OCI-LY7 (cell line): ENCODE measurements at regions not wholly inside any gene's neighbourhood (a gene's known extent, or its start where the extent isn't known, plus 50 kb on each side); places are given as distances from the start of the nearest gene placed in this dataset.
A peak's percentile ranks its signal among the peaks of the same experiment; 100 is the strongest.

Experiments
- BruUV-seq: library from RNA; stranded (reverse); fragments of 400-500 nt; replicated peaks from 2 replicates; lab custom pipeline; 2021; lab: Mats Ljungman, UMichigan
- CTCF ChIA-PET: fragments of 300-600 bp; sonication (Branson Sonifier 250); formaldehyde crosslinking; loops from one replicate; lab custom pipeline; 2022; ENCODE audit warnings: antibody characterized with exemption; ENCODE audit not compliant: unreplicated experiment; lab: Charles Lee
- POLR2A ChIA-PET: fragments of 300-600 bp; sonication (Branson Sonifier 250); formaldehyde crosslinking; loops from one replicate; lab custom pipeline; 2022; ENCODE audit warnings: antibody characterized with exemption; lab: Charles Lee
- DNase-seq: peaks from one replicate; pipeline ENCODE4 v3.0.0-alpha.2; 2015; ENCODE audit warnings: low spot score
- H2AFZ ChIP-seq: fragments of 200-600 bp; sonication (generic), shearing (Covaris generic); 2 replicates; pipeline ENCODE4 v1.6.1; 2014; ENCODE audit warnings: mild to moderate bottlenecking, antibody characterized with exemption, low read length, moderate library complexity
- H3K27ac ChIP-seq: fragments of 200-600 bp; sonication (generic); 2 replicates; pipeline ENCODE4 v1.5.1; 2014; ENCODE audit warnings: mixed run types, low read depth, mild to moderate bottlenecking, moderate library complexity, low read length, inconsistent platforms; ENCODE audit not compliant: poor library complexity, severe bottlenecking
- H3K36me3 ChIP-seq: fragments of 200-600 bp; sonication (generic); 2 replicates; pipeline ENCODE4 v1.6.1; 2014; ENCODE audit warnings: mild to moderate bottlenecking, antibody characterized with exemption, low read length, moderate library complexity, mixed read lengths; ENCODE audit not compliant: insufficient read depth
- H3K4me1 ChIP-seq: fragments of 200-600 bp; sonication (generic); 2 replicates; pipeline ENCODE4 v1.5.1; 2014; ENCODE audit warnings: mild to moderate bottlenecking, low read length; ENCODE audit not compliant: insufficient read depth, poor library complexity, severe bottlenecking
- H3K4me2 ChIP-seq: fragments of 200-600 bp; sonication (generic); 2 replicates; pipeline ENCODE4 v1.6.1; 2014; ENCODE audit warnings: mild to moderate bottlenecking, low read length
- H3K4me3 ChIP-seq: fragments of 200-600 bp; sonication (generic); 2 replicates; pipeline ENCODE4 v1.5.1; 2014; ENCODE audit warnings: mild to moderate bottlenecking, low read depth, low read length; ENCODE audit not compliant: poor library complexity, severe bottlenecking
- H3K79me2 ChIP-seq: fragments of 200-600 bp; sonication (generic); 2 replicates; pipeline ENCODE4 v1.6.1; 2016; ENCODE audit warnings: low read depth, mild to moderate bottlenecking, low read length, moderate library complexity, mixed read lengths; ENCODE audit not compliant: insufficient read depth
- H3K9me2 ChIP-seq: fragments of 200-600 bp; sonication (generic); 2 replicates; pipeline ENCODE4 v1.6.1; 2016; ENCODE audit warnings: mild to moderate bottlenecking, low read length, mixed read lengths; ENCODE audit not compliant: insufficient read depth
- H3K9me3 ChIP-seq: fragments of 200-600 bp; sonication (generic); 2 replicates; pipeline ENCODE4 v1.6.1; 2014; ENCODE audit warnings: mild to moderate bottlenecking, mixed run types, low read length, mixed read lengths
- H4K20me1 ChIP-seq: fragments of 200-600 bp; sonication (generic); 2 replicates; pipeline ENCODE4 v1.6.1; 2014; ENCODE audit warnings: mild to moderate bottlenecking, antibody characterized with exemption, low read length, moderate library complexity, mixed read lengths; ENCODE audit not compliant: insufficient read depth
- EZH2phosphoT487 ChIP-seq: fragments of 200-600 bp; sonication (generic); IDR thresholded peaks from 2 replicates; pipeline ENCODE4 v1.6.1; 2018; ENCODE audit warnings: low read depth, borderline replicate concordance, mild to moderate bottlenecking, mixed run types, antibody characterized with exemption, low read length, moderate library complexity, mixed read lengths
- intact Hi-C: fragments of 100-400 bp; cut with micrococcal nuclease; formaldehyde crosslinking; loops from one replicate; pipeline ENCODE4 v1.10.0; 2022; ENCODE audit not compliant: unreplicated experiment
- TF ChIP-seq, protein P1 (sequence below): fragments of 200-600 bp; sonication (generic); conservative IDR thresholded peaks from 2 replicates; pipeline ENCODE4 v1.5.1; 2014; ENCODE audit warnings: mild to moderate bottlenecking, antibody characterized with exemption, low read length, moderate library complexity, mixed read lengths

DNA sequence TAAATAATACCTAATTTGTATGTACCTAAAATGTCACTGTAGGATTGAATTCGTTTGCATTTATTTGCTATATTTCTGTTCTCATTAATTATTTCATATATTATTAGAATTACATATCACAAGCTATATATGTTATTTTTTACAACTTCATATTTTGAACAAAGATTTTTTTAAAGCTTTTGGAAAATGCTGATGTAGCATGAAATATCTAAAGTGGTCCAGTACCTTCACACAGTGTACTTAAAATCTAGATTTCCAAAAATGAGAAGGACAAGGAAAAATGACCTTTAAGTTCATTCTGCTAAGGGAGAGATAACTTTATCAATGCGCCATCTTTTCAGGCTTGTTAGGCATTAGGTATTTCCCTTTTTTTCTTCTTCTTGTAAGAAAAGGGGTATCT lies 71.8 kb downstream of the LARP7 start:
- H3K4me3 ChIP-seq: no peak overlapping the region
- H3K4me2 ChIP-seq: no peak overlapping the region
- no peaks in the 10 kb centered on the region for H4K20me1 ChIP-seq
- TF ChIP-seq, protein P1, sequence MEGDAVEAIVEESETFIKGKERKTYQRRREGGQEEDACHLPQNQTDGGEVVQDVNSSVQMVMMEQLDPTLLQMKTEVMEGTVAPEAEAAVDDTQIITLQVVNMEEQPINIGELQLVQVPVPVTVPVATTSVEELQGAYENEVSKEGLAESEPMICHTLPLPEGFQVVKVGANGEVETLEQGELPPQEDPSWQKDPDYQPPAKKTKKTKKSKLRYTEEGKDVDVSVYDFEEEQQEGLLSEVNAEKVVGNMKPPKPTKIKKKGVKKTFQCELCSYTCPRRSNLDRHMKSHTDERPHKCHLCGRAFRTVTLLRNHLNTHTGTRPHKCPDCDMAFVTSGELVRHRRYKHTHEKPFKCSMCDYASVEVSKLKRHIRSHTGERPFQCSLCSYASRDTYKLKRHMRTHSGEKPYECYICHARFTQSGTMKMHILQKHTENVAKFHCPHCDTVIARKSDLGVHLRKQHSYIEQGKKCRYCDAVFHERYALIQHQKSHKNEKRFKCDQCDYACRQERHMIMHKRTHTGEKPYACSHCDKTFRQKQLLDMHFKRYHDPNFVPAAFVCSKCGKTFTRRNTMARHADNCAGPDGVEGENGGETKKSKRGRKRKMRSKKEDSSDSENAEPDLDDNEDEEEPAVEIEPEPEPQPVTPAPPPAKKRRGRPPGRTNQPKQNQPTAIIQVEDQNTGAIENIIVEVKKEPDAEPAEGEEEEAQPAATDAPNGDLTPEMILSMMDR: no peak
- no peak for TF ChIP-seq EZH2phosphoT487
- no peak for DNase-seq
- H3K9me2 ChIP-seq: no peaks in the 10 kb centered on the region
- CTCF ChIA-PET: no interaction called here
- no peak overlapping the region for H2AFZ ChIP-seq
- no peak overlapping the region for H3K27ac ChIP-seq
- no peaks in the 10 kb centered on the region for H3K36me3 ChIP-seq
- peaks cover 16% of the 10 kb centered on the region for H3K4me1 ChIP-seq
- H3K79me2 ChIP-seq: no peaks in the 10 kb centered on the region
- intact Hi-C loops: no loop called here
- POLR2A ChIA-PET: interaction anchor here (1.0 to 2.5 kb wide), 3 partner anchors 11 to 458 kb away, joined by 3 to 15 read pairs (median 4); no protein-coding TSS in a partner anchor
- H3K9me3 ChIP-seq: no peaks in the 10 kb centered on the region
- BruUV-seq: no TSS peak

DNA sequence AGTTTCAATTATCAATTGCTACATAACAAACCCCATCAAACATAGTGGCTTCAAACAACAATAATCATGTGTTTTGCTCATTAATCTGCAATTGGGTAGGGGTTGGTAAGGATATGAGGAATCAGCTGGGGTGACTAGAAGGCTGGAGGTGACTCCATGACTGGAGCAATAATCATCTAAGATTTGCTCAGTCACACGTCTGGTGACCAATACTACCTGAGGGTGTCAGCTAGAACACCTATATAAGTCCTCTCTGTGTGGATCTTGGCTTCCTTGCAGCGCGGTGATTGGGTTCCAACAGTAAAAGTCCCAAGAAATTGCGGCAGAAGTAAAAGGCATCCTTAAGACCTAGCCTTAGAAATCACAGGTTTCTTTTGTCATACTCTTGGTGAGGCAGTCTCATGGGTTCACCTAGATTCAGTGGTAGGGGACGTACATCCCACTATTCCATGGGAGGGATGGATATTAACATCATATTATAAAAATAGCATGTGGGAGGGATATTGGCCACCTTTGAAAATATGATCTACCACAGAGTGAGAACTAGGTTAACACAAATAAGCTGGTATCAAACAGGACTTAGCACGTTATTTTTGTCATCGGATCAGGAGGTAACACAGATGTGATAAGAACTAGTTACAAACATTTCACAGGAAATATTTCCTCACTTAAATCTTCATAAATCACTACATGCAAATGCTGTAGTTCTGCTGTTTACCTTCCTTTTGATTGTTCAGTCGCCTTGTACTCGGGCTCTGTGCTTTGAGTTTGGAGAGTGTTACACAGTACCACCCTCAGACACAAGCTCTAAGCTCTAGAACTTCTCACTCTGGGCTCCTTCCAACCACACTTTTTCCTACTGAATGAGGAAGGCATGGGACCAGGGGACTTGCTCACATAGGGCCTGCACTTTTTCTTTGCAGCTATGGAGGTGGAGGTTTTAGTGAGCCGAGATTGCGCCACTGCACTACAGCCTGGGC lies 78.3 kb downstream of the LARP7 start:
- POLR2A ChIA-PET: no interaction called here
- H3K79me2 ChIP-seq: no peaks in the 10 kb centered on the region
- CTCF ChIA-PET: interaction anchor here (1.4 kb wide), 1 partner anchor 77 kb away, joined by 3 read pairs; no protein-coding TSS in a partner anchor

More for the DNA sequence above, 78.3 kb downstream of the LARP7 start:
- no peaks in the 10 kb centered on the region for H3K36me3 ChIP-seq
- no peaks in the 10 kb centered on the region for H3K9me3 ChIP-seq
- no TSS peak for BruUV-seq
- H3K4me3 ChIP-seq: no peak overlapping the region
- 0 out of 2 replicates have a peak overlapping the region, but pooled peaks have one; percentile 25 for H2AFZ ChIP-seq
- H4K20me1 ChIP-seq: no peaks in the 10 kb centered on the region
- no peak overlapping the region for H3K4me2 ChIP-seq
- peaks cover 18% of the 10 kb centered on the region for H3K4me1 ChIP-seq
- intact Hi-C loops: no loop called here
- DNase-seq: no peak
- H3K9me2 ChIP-seq: no peaks in the 10 kb centered on the region
- TF ChIP-seq, protein P1: no peak
- no peak for TF ChIP-seq EZH2phosphoT487
- no peak overlapping the region for H3K27ac ChIP-seq
